ENCODE measurements at regions not wholly inside any gene's neighbourhood (a gene's known extent, or its start where the extent isn't known, plus 50 kb on each side); places are given as distances from the start of the nearest gene placed in this dataset.
A peak's percentile ranks its signal among the peaks of the same experiment; 100 is the strongest.

- no peak for DNase-seq
Measured at GRCh38 chr4:149931431-149931830, 115.8 kb upstream of the IQCM start.

- DNase-seq = no peak
Measured at GRCh38 chr4:149932188-149932587, 116.5 kb upstream of the IQCM start.

GRCh38 chr4:149933120-149933519 is 117.5 kb upstream of the IQCM start:
- no peak for DNase-seq

GRCh38 chr4:149933883-149934282 is 118.2 kb upstream of the IQCM start:
- no peak for DNase-seq

GRCh38 chr4:149949381-149949780 is 128.9 kb upstream of the DCLK2 start:
- no peak for DNase-seq

GRCh38 chr4:149951152-149951900 is 126.9 kb upstream of the DCLK2 start:
- no peak for DNase-seq

GRCh38 chr4:149952101-149952500 is 126.1 kb upstream of the DCLK2 start:
- no peak for DNase-seq

GRCh38 chr4:149952716-149953115 is 125.5 kb upstream of the DCLK2 start:
- no peak for DNase-seq

GRCh38 chr4:149955780-149956390 is 122.4 kb upstream of the DCLK2 start:
- no peak for DNase-seq

GRCh38 chr4:149956678-149957077 is 121.6 kb upstream of the DCLK2 start:
- DNase-seq = no peak

GRCh38 chr4:149961876-149962597 is 116.2 kb upstream of the DCLK2 start:
- peak; percentile 50 for DNase-seq

- DNase-seq = no peak
Measured at GRCh38 chr4:149964001-149964796, 114.0 kb upstream of the DCLK2 start.

GRCh38 chr4:149965206-149965605 is 113.0 kb upstream of the DCLK2 start:
- no peak for DNase-seq

GRCh38 chr4:149972407-149972806 is 105.8 kb upstream of the DCLK2 start:
- DNase-seq = no peak

- no peak for DNase-seq
Measured at GRCh38 chr4:149973181-149973580, 105.1 kb upstream of the DCLK2 start.

- DNase-seq = no peak
Measured at GRCh38 chr4:149975172-149975571, 103.1 kb upstream of the DCLK2 start.

- DNase-seq = no peak
Measured at GRCh38 chr4:149980121-149980682, 98.0 kb upstream of the DCLK2 start.

GRCh38 chr4:149980941-149981340 is 97.3 kb upstream of the DCLK2 start:
- peak; percentile 17 for DNase-seq

GRCh38 chr4:149983401-149983800 is 94.8 kb upstream of the DCLK2 start:
- no peak for DNase-seq

GRCh38 chr4:149983931-149984330 is 94.3 kb upstream of the DCLK2 start:
- DNase-seq = no peak

- no peak for DNase-seq
Measured at GRCh38 chr4:149985981-149986380, 92.3 kb upstream of the DCLK2 start.

GRCh38 chr4:149986917-149987316 is 91.3 kb upstream of the DCLK2 start:
- no peak for DNase-seq

Measured in HCEC 1CT (cell line).